GM12891 (cell line): ENCODE measurements at regions not wholly inside any gene's neighbourhood (a gene's known extent, or its start where the extent isn't known, plus 50 kb on each side); places are given as distances from the start of the nearest gene placed in this dataset.

Experiments used
- PAX5 ChIP-seq: IDR thresholded peaks from 2 replicates; pipeline ENCODE4 v1.6.1; 2011; ENCODE audit warnings: low read length, moderate library complexity, mild to moderate bottlenecking; ENCODE audit not compliant: insufficient read depth, severe bottlenecking
- POLR2A ChIP-seq: IDR thresholded peaks from 2 replicates; pipeline ENCODE4 v1.6.1; 2011; ENCODE audit warnings: low read depth, low read length, control low read depth
- POLR2AphosphoS5 ChIP-seq: IDR thresholded peaks from 2 replicates; pipeline ENCODE4 v1.6.1; 2011; ENCODE audit warnings: low read depth, low read length, control low read depth
- POU2F2 ChIP-seq: IDR thresholded peaks from 2 replicates; pipeline ENCODE4 v1.6.1; 2011; ENCODE audit warnings: low read depth, mild to moderate bottlenecking, control low read depth, low read length, moderate library complexity
- SPI1 ChIP-seq: IDR thresholded peaks from 2 replicates; pipeline ENCODE4 v1.6.1; 2011; ENCODE audit warnings: low read depth, low read length, control low read depth
- TAF1 ChIP-seq: IDR thresholded peaks from 2 replicates; pipeline ENCODE4 v1.6.1; 2011; ENCODE audit warnings: low read depth, low read length, control low read depth

DNA sequence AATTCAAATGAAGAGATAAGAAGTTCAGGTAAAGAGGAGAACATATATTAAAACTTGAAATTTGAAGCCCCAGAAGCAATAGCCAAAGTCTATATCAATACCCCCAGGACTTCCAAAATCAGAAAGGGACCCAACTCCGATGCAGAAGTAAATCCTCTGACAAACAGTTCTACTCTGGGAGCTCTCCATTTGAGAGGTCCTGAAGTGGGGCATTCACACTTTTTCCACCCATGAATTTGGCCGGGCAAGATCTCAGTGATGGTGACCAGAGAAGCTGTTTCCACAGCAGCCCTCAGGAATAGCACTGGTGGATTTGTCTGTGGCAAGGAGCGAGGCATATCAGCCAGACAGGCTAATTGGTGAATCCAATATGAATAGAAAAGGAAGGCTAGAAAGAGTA lies 313.6 kb upstream of the MC4R start:
- TF ChIP-seq POLR2AphosphoS5 (no peak), POLR2A (no peak), SPI1 (no peak), TAF1 (no peak), POU2F2 (no peak), PAX5 (no peak)
